GM23248 (cell line): ENCODE measurements at regions not wholly inside any gene's neighbourhood (a gene's known extent, or its start where the extent isn't known, plus 50 kb on each side); places are given as distances from the start of the nearest gene placed in this dataset.

ENCODE experiments used
- DNase-seq: peaks from one replicate; pipeline ENCODE4 v3.0.0-alpha.2; 2015
- H2AFZ ChIP-seq: fragments of 200-600 bp; sonication (generic); 2 replicates; pipeline ENCODE4 v1.6.1; 2016; ENCODE audit warnings: antibody characterized with exemption
- H3F3A ChIP-seq: fragments of 200-600 bp; sonication (generic); 2 replicates; pipeline ENCODE4 v1.6.1; 2016; ENCODE audit warnings: mild to moderate bottlenecking, antibody characterized with exemption, mixed run types; ENCODE audit not compliant: insufficient read depth
- H3K27ac ChIP-seq: fragments of 200-600 bp; sonication (generic); 2 replicates; pipeline ENCODE4 v1.5.1; 2016; ENCODE audit warnings: mild to moderate bottlenecking
- H3K27me3 ChIP-seq: fragments of 200-600 bp; sonication (generic); replicated peaks from 2 replicates; pipeline ENCODE4 v1.6.1; 2016; ENCODE audit warnings: mild to moderate bottlenecking; ENCODE audit not compliant: insufficient read depth
- H3K36me3 ChIP-seq: fragments of 200-600 bp; sonication (generic); 2 replicates; pipeline ENCODE4 v1.6.1; 2016; ENCODE audit warnings: low read depth, mild to moderate bottlenecking
- H3K4me1 ChIP-seq: fragments of 200-600 bp; sonication (generic); 2 replicates; pipeline ENCODE4 v1.6.1; 2016; ENCODE audit warnings: mild to moderate bottlenecking; ENCODE audit not compliant: insufficient read depth
- H3K4me2 ChIP-seq: fragments of 200-600 bp; sonication (generic); one replicate; pipeline ENCODE4 v1.6.1; 2016; ENCODE audit warnings: mild to moderate bottlenecking; ENCODE audit not compliant: unreplicated experiment
- H3K4me3 ChIP-seq: fragments of 200-600 bp; sonication (generic); 2 replicates; pipeline ENCODE4 v1.5.1; 2016; ENCODE audit warnings: mild to moderate bottlenecking
- H3K79me2 ChIP-seq: fragments of 200-600 bp; sonication (generic); 2 replicates; pipeline ENCODE4 v1.6.1; 2016; ENCODE audit warnings: mild to moderate bottlenecking; ENCODE audit not compliant: insufficient read depth
- H3K9ac ChIP-seq: fragments of 200-600 bp; sonication (generic); 2 replicates; pipeline ENCODE4 v1.6.1; 2016; ENCODE audit warnings: mild to moderate bottlenecking
- H3K9me2 ChIP-seq: fragments of 200-600 bp; sonication (generic); 2 replicates; pipeline ENCODE4 v1.6.1; 2016; ENCODE audit warnings: mixed run types, mild to moderate bottlenecking, moderate library complexity; ENCODE audit not compliant: insufficient read depth
- H3K9me3 ChIP-seq: fragments of 200-600 bp; sonication (generic); one replicate; pipeline ENCODE4 v1.6.1; 2017; ENCODE audit warnings: low read depth
- H4K20me1 ChIP-seq: fragments of 200-600 bp; sonication (generic); 2 replicates; pipeline ENCODE4 v1.6.0; 2016; ENCODE audit not compliant: insufficient read depth
- EZH2 ChIP-seq: fragments of 200-600 bp; sonication (generic); IDR thresholded peaks from 2 replicates; pipeline ENCODE4 v1.6.1; 2018; ENCODE audit warnings: antibody characterized with exemption, mild to moderate bottlenecking; ENCODE audit not compliant: insufficient read depth, poor library complexity, severe bottlenecking
- EZH2phosphoT487 ChIP-seq: fragments of 200-600 bp; sonication (generic); IDR thresholded peaks from 2 replicates; pipeline ENCODE4 v1.6.1; 2018; ENCODE audit warnings: antibody characterized with exemption, moderate library complexity, mild to moderate bottlenecking, low read depth; ENCODE audit not compliant: insufficient read depth
- WGBS, 2 experiments: methylation state at CpG; one replicate each; pipeline ENCODE4 v1.1.6; 2015 to 2017; ENCODE audit warnings: low lambda C conversion rate in 2 of 2, low coverage in 1 of 2; ENCODE audit errors: missing lambda C conversion rate in 2 of 2; 5-methylcytosine and 5-hydroxymethylcytosine counted together
- in situ Hi-C: fragments of 300-500 bp; cut with MboI; formaldehyde crosslinking; loops from 2 replicates; pipeline ENCODE4 v1.15.0; 2020

GRCh38 chr13:81929988-81930387 lies 1589.1 kb upstream of the SPRY2 start:
- no peaks in the 10 kb centered on the region for H4K20me1 ChIP-seq
- no peaks in the 10 kb centered on the region for H3F3A ChIP-seq
- in situ Hi-C loops: no loop called here
- no peaks in the 10 kb centered on the region for H3K27me3 ChIP-seq
- no peaks in the 10 kb centered on the region for H3K36me3 ChIP-seq
- H3K9me2 ChIP-seq: no peaks in the 10 kb centered on the region
- H3K79me2 ChIP-seq: no peaks in the 10 kb centered on the region
- no peak overlapping the region for H2AFZ ChIP-seq
- DNase-seq: peak; percentile 14
- no peak overlapping the region for H3K9ac ChIP-seq
- no peak for TF ChIP-seq EZH2phosphoT487
- TF ChIP-seq EZH2: no peak
- no peak overlapping the region for H3K27ac ChIP-seq
- H3K9me3 ChIP-seq: no peaks in the 10 kb centered on the region
- H3K4me1 ChIP-seq: no peaks in the 10 kb centered on the region
- H3K4me3 ChIP-seq: no peak overlapping the region
- no peak overlapping the region for H3K4me2 ChIP-seq
- WGBS, 2 experiments: 10 to 12% methylated on average over 3 of the region's 3 CpGs

DNA sequence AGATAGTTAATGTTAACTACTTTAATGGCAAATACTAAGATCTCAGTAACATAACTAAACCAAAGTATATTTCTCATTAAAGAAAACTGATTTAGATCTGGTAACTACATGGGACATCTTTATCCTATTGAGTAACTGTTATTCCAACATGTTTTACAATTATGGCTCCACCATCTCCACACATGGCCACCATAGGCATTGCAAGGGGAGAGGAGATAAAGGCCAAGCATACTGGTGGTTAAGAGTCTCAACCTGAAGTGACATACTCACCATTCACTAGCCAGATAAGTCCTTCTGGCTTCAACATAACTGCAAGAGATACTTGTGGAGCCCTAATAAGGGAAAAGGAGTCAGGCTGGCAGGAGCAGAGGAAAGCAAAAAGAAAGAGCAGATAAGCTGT lies 1586.4 kb upstream of the SPRY2 start:
- Histone ChIP-seq H2AFZ (no peak overlapping the region), H3K4me1 (no peaks in the 10 kb centered on the region), H3K79me2 (no peaks in the 10 kb centered on the region), H4K20me1 (no peaks in the 10 kb centered on the region), H3K4me2 (no peak overlapping the region), H3K9me2 (no peaks in the 10 kb centered on the region), H3K9me3 (no peaks in the 10 kb centered on the region), H3K27me3 (no peaks in the 10 kb centered on the region), H3K36me3 (no peaks in the 10 kb centered on the region), H3K9ac (no peak overlapping the region), H3F3A (no peaks in the 10 kb centered on the region), H3K27ac (no peak overlapping the region), H3K4me3 (no peak overlapping the region)
- TF ChIP-seq EZH2phosphoT487 (no peak), EZH2 (no peak)
- in situ Hi-C loops: no loop called here
- DNase-seq: no peak

- Histone ChIP-seq H3K4me3 (no peak overlapping the region), H4K20me1 (no peaks in the 10 kb centered on the region), H3K27me3 (no peaks in the 10 kb centered on the region), H2AFZ (no peak overlapping the region), H3K27ac (no peak overlapping the region), H3K79me2 (no peaks in the 10 kb centered on the region), H3K4me2 (no peak overlapping the region), H3F3A (no peaks in the 10 kb centered on the region), H3K9ac (no peak overlapping the region), H3K9me2 (no peaks in the 10 kb centered on the region), H3K36me3 (no peaks in the 10 kb centered on the region), H3K9me3 (peaks cover 6% of the 10 kb centered on the region), H3K4me1 (no peaks in the 10 kb centered on the region)
- DNase-seq: no peak
- 35 to 36% methylated on average over 2 of the region's 2 CpGs for WGBS, 2 experiments
- TF ChIP-seq EZH2: no peak
- no peak for TF ChIP-seq EZH2phosphoT487
- in situ Hi-C loops: no loop called here
Measured at GRCh38 chr13:81917810-81918209, 1576.9 kb upstream of the SPRY2 start.

DNA sequence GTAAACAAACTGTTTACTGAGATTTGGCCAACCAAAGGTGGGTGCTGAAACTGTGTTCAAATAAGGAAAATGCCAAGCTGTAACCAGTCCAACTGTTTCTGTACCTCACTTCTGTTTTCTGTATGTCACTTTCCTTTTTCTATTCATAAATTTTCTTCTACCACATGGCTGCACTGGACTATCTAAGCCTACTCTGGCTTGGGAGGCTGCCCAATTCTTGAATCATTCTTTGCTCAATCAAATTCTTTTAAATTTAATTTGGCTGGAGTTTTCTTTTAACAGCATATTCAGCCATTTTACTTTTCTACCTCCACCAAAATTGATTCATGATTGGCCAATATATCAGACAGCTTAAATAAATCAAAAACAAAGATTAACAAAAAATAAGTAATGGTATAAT lies 1575.5 kb upstream of the SPRY2 start:
- Histone ChIP-seq H3F3A (no peaks in the 10 kb centered on the region), H4K20me1 (no peaks in the 10 kb centered on the region), H3K4me3 (no peak overlapping the region), H3K27me3 (no peaks in the 10 kb centered on the region), H3K27ac (no peak overlapping the region), H3K4me2 (no peak overlapping the region), H3K9me2 (no peaks in the 10 kb centered on the region), H2AFZ (no peak overlapping the region), H3K4me1 (no peaks in the 10 kb centered on the region), H3K9me3 (peaks cover 6% of the 10 kb centered on the region), H3K79me2 (no peaks in the 10 kb centered on the region), H3K36me3 (no peaks in the 10 kb centered on the region), H3K9ac (no peak overlapping the region)
- in situ Hi-C loops: no loop called here
- no peak for DNase-seq
- TF ChIP-seq EZH2: no peak
- no peak for TF ChIP-seq EZH2phosphoT487

- in situ Hi-C loops: no loop called here
- Histone ChIP-seq H3K9me2 (no peaks in the 10 kb centered on the region), H3K27ac (no peak overlapping the region), H2AFZ (no peak overlapping the region), H3K4me3 (no peak overlapping the region), H3K9me3 (peaks cover 2% of the 10 kb centered on the region), H3K79me2 (no peaks in the 10 kb centered on the region), H3K4me2 (no peak overlapping the region), H3K36me3 (no peaks in the 10 kb centered on the region), H3K4me1 (no peaks in the 10 kb centered on the region), H4K20me1 (no peaks in the 10 kb centered on the region), H3F3A (no peaks in the 10 kb centered on the region), H3K9ac (no peak overlapping the region), H3K27me3 (no peaks in the 10 kb centered on the region)
- TF ChIP-seq EZH2 (no peak), EZH2phosphoT487 (no peak)
- 9 to 11% methylated on average over 1 of the region's 1 CpG for WGBS, 2 experiments
- DNase-seq: no peak
Measured at GRCh38 chr13:81907787-81908372, 1567.0 kb upstream of the SPRY2 start.
